ENCODE measurements at regions not wholly inside any gene's neighbourhood (a gene's known extent, or its start where the extent isn't known, plus 50 kb on each side); places are given as distances from the start of the nearest gene placed in this dataset.

DNA sequence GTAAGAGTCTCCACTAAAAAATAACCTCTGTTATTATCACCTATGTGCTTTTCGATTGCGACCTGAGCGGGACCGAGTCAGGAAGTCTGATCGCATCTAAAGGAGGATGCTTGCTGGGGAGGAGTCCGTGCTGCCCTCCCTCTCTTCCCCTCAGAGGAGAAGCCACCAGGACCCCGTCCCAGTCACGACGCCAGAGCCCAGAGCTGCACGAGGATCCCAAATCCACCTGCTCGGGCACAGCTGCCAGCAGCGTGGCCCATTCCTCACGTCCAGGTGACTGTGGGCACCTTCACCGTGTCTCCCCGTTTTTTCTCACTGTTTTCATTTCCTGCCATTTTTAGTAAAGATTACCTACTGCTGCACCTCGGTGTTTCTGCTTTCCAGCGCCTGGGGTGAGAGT lies 390.3 kb downstream of the BRD1 start:
- no peaks in the 10 kb centered on the region for H3K79me2 ChIP-seq (ENCODE audit: insufficient read depth, low read length)
- H3K4me2 ChIP-seq (ENCODE audit: low read depth, low read length, poor library complexity, severe bottlenecking), result no peak overlapping the region
- H3K36me3 ChIP-seq (ENCODE audit: insufficient read depth, low read length), result no peaks in the 10 kb centered on the region; the same call in 1 of the 2 replicates
- H2AFZ ChIP-seq (ENCODE audit: low read length), result no peak overlapping the region
- no peaks in the 10 kb centered on the region for H3K4me1 ChIP-seq (ENCODE audit: insufficient read depth, low read length, poor library complexity, severe bottlenecking)
- TF ChIP-seq EZH2phosphoT487 (IDR thresholded peaks at IDR 0.05; ENCODE audit: borderline replicate concordance), result no peak
- TF ChIP-seq, protein P1, sequence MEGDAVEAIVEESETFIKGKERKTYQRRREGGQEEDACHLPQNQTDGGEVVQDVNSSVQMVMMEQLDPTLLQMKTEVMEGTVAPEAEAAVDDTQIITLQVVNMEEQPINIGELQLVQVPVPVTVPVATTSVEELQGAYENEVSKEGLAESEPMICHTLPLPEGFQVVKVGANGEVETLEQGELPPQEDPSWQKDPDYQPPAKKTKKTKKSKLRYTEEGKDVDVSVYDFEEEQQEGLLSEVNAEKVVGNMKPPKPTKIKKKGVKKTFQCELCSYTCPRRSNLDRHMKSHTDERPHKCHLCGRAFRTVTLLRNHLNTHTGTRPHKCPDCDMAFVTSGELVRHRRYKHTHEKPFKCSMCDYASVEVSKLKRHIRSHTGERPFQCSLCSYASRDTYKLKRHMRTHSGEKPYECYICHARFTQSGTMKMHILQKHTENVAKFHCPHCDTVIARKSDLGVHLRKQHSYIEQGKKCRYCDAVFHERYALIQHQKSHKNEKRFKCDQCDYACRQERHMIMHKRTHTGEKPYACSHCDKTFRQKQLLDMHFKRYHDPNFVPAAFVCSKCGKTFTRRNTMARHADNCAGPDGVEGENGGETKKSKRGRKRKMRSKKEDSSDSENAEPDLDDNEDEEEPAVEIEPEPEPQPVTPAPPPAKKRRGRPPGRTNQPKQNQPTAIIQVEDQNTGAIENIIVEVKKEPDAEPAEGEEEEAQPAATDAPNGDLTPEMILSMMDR (conservative IDR thresholded peaks at IDR 0.05; ENCODE audit: low read length), result no peak
- H3K27me3 ChIP-seq (ENCODE audit: insufficient read depth, low read length, poor library complexity, severe bottlenecking), result no peaks in the 10 kb centered on the region
- H3K9ac ChIP-seq (ENCODE audit: low read depth, low read length, poor library complexity, severe bottlenecking), result no peak overlapping the region
- no peaks in the 10 kb centered on the region for H3K9me2 ChIP-seq (replicated peaks; ENCODE audit: low read depth, low read length)
- H3K9me3 ChIP-seq (ENCODE audit: insufficient read depth, low read depth, low read length), result no peaks in the 10 kb centered on the region; the same call in 1 of the 2 replicates
- H4K20me1 ChIP-seq (ENCODE audit: insufficient read depth, low read length, poor library complexity, severe bottlenecking), result no peaks in the 10 kb centered on the region
- H3F3A ChIP-seq (ENCODE audit: low read depth), result no peaks in the 10 kb centered on the region
- no peak overlapping the region for H3K4me3 ChIP-seq (ENCODE audit: low read length, poor library complexity, severe bottlenecking)

DNA sequence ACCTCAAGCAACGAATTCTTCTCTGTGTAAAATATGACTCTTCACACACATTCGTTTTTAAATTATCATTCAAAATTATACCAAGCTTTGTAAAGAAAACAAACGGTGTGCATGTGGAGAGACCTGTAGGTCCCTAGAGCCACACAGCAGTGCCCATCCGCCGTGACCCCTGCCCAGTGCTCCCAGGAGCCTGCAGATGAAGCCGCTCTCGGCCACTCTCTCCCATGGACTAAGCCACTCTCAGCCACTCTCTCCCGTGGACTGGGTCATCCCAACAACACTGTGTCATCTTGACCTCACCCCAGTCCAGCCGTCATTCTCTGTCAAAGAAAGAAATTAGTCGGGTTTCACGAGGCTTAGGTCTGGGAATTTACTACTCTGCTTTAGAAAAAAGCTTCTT lies 391.6 kb downstream of the BRD1 start:
- Histone ChIP-seq H3K4me2 (ENCODE audit: low read depth, low read length, poor library complexity, severe bottlenecking) (no peak overlapping the region), H3F3A (ENCODE audit: low read depth) (no peaks in the 10 kb centered on the region), H3K9me2 (replicated peaks; ENCODE audit: low read depth, low read length) (no peaks in the 10 kb centered on the region), H3K4me3 (ENCODE audit: low read length, poor library complexity, severe bottlenecking) (no peak overlapping the region), H3K27me3 (ENCODE audit: insufficient read depth, low read length, poor library complexity, severe bottlenecking) (no peaks in the 10 kb centered on the region), H3K36me3 (ENCODE audit: insufficient read depth, low read length) (no peaks in the 10 kb centered on the region; the same call in 1 of the 2 replicates), H4K20me1 (ENCODE audit: insufficient read depth, low read length, poor library complexity, severe bottlenecking) (no peaks in the 10 kb centered on the region), H2AFZ (ENCODE audit: low read length) (no peak overlapping the region), H3K4me1 (ENCODE audit: insufficient read depth, low read length, poor library complexity, severe bottlenecking) (no peaks in the 10 kb centered on the region), H3K9ac (ENCODE audit: low read depth, low read length, poor library complexity, severe bottlenecking) (no peak overlapping the region), H3K9me3 (ENCODE audit: insufficient read depth, low read depth, low read length) (no peaks in the 10 kb centered on the region; the same call in 1 of the 2 replicates), H3K79me2 (ENCODE audit: insufficient read depth, low read length) (no peaks in the 10 kb centered on the region)
- TF ChIP-seq, protein P1 (conservative IDR thresholded peaks at IDR 0.05; ENCODE audit: low read length), result no peak
- TF ChIP-seq EZH2phosphoT487 (IDR thresholded peaks at IDR 0.05; ENCODE audit: borderline replicate concordance), result no peak

DNA sequence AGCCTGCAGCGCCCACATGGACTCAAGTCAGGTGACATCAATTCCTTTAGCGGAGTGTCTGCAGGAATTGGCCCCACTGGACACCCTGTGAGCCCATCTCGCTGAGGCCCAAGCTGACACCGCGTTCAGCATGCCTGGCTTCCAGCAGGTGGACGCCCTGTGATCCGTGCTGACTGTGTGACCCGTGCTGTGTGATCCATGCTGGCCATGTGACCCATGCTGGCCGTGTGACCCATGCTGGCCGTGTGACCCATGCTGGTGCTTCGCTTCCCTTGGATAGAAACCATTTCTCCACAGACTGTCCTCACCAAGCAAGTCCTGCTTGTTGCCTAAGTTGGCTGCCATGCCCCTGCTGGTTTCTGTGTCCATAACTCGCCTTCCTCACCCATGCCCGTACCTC lies 392.1 kb downstream of the BRD1 start:
- Histone ChIP-seq H3K9ac (ENCODE audit: low read depth, low read length, poor library complexity, severe bottlenecking) (no peak overlapping the region), H3K4me1 (ENCODE audit: insufficient read depth, low read length, poor library complexity, severe bottlenecking) (no peaks in the 10 kb centered on the region), H2AFZ (ENCODE audit: low read length) (no peak overlapping the region), H4K20me1 (ENCODE audit: insufficient read depth, low read length, poor library complexity, severe bottlenecking) (no peaks in the 10 kb centered on the region), H3F3A (ENCODE audit: low read depth) (no peaks in the 10 kb centered on the region), H3K36me3 (ENCODE audit: insufficient read depth, low read length) (no peaks in the 10 kb centered on the region; the same call in 1 of the 2 replicates), H3K4me2 (ENCODE audit: low read depth, low read length, poor library complexity, severe bottlenecking) (no peak overlapping the region), H3K27me3 (ENCODE audit: insufficient read depth, low read length, poor library complexity, severe bottlenecking) (no peaks in the 10 kb centered on the region), H3K79me2 (ENCODE audit: insufficient read depth, low read length) (no peaks in the 10 kb centered on the region), H3K9me2 (replicated peaks; ENCODE audit: low read depth, low read length) (no peaks in the 10 kb centered on the region), H3K9me3 (ENCODE audit: insufficient read depth, low read depth, low read length) (no peaks in the 10 kb centered on the region; the same call in 1 of the 2 replicates), H3K4me3 (ENCODE audit: low read length, poor library complexity, severe bottlenecking) (no peak overlapping the region)
- TF ChIP-seq, protein P1 (conservative IDR thresholded peaks at IDR 0.05; ENCODE audit: low read length), result no peak
- TF ChIP-seq EZH2phosphoT487 (IDR thresholded peaks at IDR 0.05; ENCODE audit: borderline replicate concordance), result no peak
